BLaER1 treated with 17β-estradiol and CSF1 and Interleukin-3, amounts not matched to agents 10 nM and 100 nM (cell line): ENCODE measurements at regions not wholly inside any gene's neighbourhood (a gene's known extent, or its start where the extent isn't known, plus 50 kb on each side); places are given as distances from the start of the nearest gene placed in this dataset.

Source experiments
- H3K27ac ChIP-seq, 11 experiments: shearing (Covaris generic); formaldehyde crosslinking; 2 replicates each; pipeline ENCODE4 v1.8.1; 2022
- H3K27me3 ChIP-seq, 11 experiments: shearing (Covaris generic); formaldehyde crosslinking; 2 replicates each; pipeline ENCODE4 v1.8.1; 2022
- H3K36me3 ChIP-seq, 11 experiments: shearing (Covaris generic); formaldehyde crosslinking; 2 replicates each; pipeline ENCODE4 v1.8.1; 2022
- H3K4me1 ChIP-seq, 10 experiments: shearing (Covaris generic); formaldehyde crosslinking; 2 replicates each; pipeline ENCODE4 v1.8.1; 2022
- H3K4me2 ChIP-seq, 11 experiments: shearing (Covaris generic); formaldehyde crosslinking; 2 replicates each; pipeline ENCODE4 v1.8.1; 2022
- H3K4me3 ChIP-seq, 10 experiments: shearing (Covaris generic); formaldehyde crosslinking; 2 replicates each; pipeline ENCODE4 v1.8.1; 2022
- H3K9ac ChIP-seq, 11 experiments: shearing (Covaris generic); formaldehyde crosslinking; 2 replicates each; pipeline ENCODE4 v1.8.1; 2022
- H3K9me3 ChIP-seq, 11 experiments: shearing (Covaris generic); formaldehyde crosslinking; replicated peaks in 1 of 11; 2 replicates each; pipeline ENCODE4 v1.8.1; 2022
- H4K20me1 ChIP-seq, 11 experiments: shearing (Covaris generic); formaldehyde crosslinking; 2 replicates each; pipeline ENCODE4 v1.8.1; 2022
- Cebpa-rat ChIP-seq, 11 experiments: shearing (Covaris generic); IDR thresholded peaks; 2 replicates each; pipeline ENCODE4 v1.8.1; 2022

DNA sequence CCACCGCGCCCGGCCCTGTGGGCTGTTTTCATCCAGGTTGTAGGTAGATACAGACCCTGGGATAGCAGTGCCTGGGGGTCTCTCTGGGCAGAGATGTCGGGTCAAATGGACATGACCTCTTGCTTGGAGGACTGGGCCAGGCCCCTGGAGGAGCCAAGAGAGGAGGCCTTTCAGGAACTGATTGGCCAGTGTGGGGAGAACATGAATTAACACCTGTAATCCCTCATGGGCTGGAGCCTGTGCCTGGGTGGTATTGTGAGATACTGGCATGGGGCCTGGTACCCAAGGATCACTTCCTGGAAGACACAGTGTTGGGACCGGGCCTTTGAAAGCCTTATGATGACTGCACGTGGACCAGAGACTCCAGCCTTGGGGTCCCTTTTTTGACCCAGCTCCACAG, 158.7 kb upstream of the SKOR2 start:
- no peak for TF ChIP-seq Cebpa-rat (IDR thresholded peaks at IDR 0.05)
- Histone ChIP-seq H3K27ac (no peak overlapping the region), H3K4me3 (no peak overlapping the region), H3K9ac (no peak overlapping the region), H3K4me1 (no peaks in the 10 kb centered on the region), H3K27me3 (no peaks in the 10 kb centered on the region), H3K9me3 (no peaks in the 10 kb centered on the region), H3K4me2 (no peak overlapping the region), H3K36me3 (no peaks in the 10 kb centered on the region), H4K20me1 (no peaks in the 10 kb centered on the region)

DNA sequence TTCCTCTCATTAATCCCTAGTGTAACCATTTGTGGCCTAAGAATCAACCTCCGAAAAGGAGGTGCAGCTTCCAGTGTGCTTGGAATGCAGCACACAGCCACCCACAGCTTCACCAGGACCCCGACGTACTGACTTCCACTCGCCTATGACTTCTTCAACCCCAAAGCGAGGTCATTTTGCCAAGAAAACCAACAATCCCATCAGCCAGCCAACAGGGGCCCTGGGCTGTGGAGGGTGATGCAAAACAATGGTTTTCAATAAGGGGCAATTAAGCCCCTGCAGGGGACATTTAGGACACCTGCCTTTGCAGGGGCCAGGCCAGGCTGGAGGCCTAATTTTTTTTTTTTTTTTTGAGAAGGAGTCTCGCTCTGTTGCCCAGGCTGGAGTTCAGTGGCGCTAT, 158.1 kb upstream of the SKOR2 start:
- TF ChIP-seq Cebpa-rat (IDR thresholded peaks at IDR 0.05): no peak

DNA sequence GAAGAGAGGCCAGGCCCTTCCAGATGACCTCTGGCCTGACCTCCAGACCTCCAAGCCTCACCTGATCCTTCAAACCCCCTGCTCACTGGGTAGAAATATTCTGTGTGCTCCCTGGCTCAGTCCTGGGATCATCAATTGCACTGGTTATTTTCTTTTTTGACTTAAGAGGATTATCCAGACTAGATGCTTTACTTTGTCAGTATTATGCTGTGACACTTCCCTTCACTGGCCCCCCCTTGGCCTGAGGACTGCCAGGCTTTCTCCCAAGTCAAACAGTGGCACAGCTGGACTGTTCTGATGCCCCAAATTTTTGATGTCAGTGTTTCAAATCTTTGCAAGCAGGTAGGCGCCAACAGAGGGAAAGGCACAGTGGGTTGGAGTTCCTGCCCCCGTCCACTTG, 156.3 kb upstream of the SKOR2 start:
- no peak for TF ChIP-seq Cebpa-rat (IDR thresholded peaks at IDR 0.05)

More for the DNA sequence above, 158.1 kb upstream of the SKOR2 start:
- no peaks in the 10 kb centered on the region for H3K36me3 ChIP-seq
- H3K4me2 ChIP-seq: no peak overlapping the region
- no peak overlapping the region for H3K27ac ChIP-seq
- no peaks in the 10 kb centered on the region for H3K27me3 ChIP-seq
- H3K4me1 ChIP-seq: no peaks in the 10 kb centered on the region
- no peaks in the 10 kb centered on the region for H4K20me1 ChIP-seq
- H3K9ac ChIP-seq: no peak overlapping the region
- H3K4me3 ChIP-seq: no peak overlapping the region
- no peaks in the 10 kb centered on the region for H3K9me3 ChIP-seq

DNA sequence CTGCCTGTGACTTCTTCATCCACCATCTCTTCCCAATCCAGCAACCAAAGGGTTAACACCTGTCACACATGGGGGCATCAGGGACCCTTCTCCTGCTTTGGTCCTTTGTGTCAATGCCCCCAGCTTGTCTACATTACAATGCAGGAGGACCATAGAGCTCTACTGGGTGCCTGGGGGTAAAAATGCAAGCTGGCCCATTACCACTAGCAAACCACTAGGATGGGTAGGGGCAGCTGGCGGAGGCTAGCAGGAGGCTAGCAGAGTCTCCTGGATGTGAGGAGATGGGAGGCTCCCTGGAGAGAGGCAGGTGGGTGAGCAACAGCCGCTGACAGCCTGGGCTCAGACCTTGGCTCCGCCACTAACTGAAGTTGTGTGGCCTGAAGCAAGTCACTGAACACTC, 153.4 kb upstream of the SKOR2 start:
- Histone ChIP-seq H3K36me3 (no peaks in the 10 kb centered on the region), H3K4me3 (no peak overlapping the region), H4K20me1 (no peaks in the 10 kb centered on the region), H3K9ac (no peak overlapping the region), H3K4me1 (no peaks in the 10 kb centered on the region), H3K27ac (no peak overlapping the region), H3K9me3 (no peaks in the 10 kb centered on the region), H3K27me3 (no peaks in the 10 kb centered on the region), H3K4me2 (no peak overlapping the region)
- TF ChIP-seq Cebpa-rat (IDR thresholded peaks at IDR 0.05): no peak

More for the DNA sequence above, 156.3 kb upstream of the SKOR2 start:
- H3K4me3 ChIP-seq: no peak overlapping the region
- no peaks in the 10 kb centered on the region for H4K20me1 ChIP-seq
- H3K4me2 ChIP-seq: no peak overlapping the region
- no peaks in the 10 kb centered on the region for H3K4me1 ChIP-seq
- H3K36me3 ChIP-seq: no peaks in the 10 kb centered on the region
- no peaks in the 10 kb centered on the region for H3K9me3 ChIP-seq
- no peak overlapping the region for H3K9ac ChIP-seq
- no peak overlapping the region for H3K27ac ChIP-seq
- no peaks in the 10 kb centered on the region for H3K27me3 ChIP-seq

DNA sequence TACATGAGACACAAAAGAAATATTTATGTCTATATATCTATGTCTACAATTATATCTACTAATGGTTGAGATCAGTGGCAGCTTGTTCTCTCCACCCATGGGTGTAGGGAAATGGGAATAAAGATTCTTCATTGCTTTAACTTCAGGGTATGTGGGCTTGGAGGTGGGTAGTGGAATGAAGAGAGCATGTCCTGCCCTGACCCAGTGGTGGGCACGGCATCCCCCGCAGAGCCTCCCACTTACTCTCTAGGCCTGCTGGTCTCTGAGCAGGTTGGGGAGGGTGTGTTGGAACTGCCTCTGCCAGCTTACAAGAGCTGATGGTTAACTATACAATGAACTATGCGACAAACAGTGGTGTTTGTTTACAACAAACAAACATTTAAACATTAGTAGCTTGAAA, 152.5 kb upstream of the SKOR2 start:
- Histone ChIP-seq H4K20me1 (no peaks in the 10 kb centered on the region), H3K4me1 (no peaks in the 10 kb centered on the region), H3K9me3 (no peaks in the 10 kb centered on the region), H3K36me3 (no peaks in the 10 kb centered on the region), H3K9ac (no peak overlapping the region), H3K27ac (no peak overlapping the region), H3K27me3 (no peaks in the 10 kb centered on the region), H3K4me2 (no peak overlapping the region), H3K4me3 (no peak overlapping the region)
- no peak for TF ChIP-seq Cebpa-rat (IDR thresholded peaks at IDR 0.05)

DNA sequence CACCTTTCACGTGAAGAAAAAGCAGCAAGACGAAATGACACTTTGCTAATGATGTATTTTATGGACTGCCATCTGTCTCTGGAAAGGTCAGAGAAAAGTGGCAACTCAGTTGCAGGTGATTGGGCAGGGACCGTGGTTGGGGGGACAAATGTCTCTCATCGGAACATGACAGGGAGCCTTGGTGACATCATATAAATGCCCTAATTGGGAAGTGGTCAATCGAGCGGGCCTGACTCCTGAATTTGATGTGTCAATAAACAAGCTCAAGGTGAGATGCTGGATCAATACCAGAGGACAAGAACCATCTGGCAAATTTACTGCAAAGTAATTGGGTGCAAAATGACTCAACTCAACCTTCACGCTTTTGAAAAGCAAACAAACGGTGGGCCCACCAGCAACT, 151.9 kb upstream of the SKOR2 start:
- H3K36me3 ChIP-seq: no peaks in the 10 kb centered on the region
- H3K9ac ChIP-seq: no peak overlapping the region
- H3K4me1 ChIP-seq: no peaks in the 10 kb centered on the region
- H3K4me3 ChIP-seq: no peak overlapping the region
- no peaks in the 10 kb centered on the region for H3K9me3 ChIP-seq
- no peak overlapping the region for H3K27ac ChIP-seq
- H4K20me1 ChIP-seq: no peaks in the 10 kb centered on the region; a peak in 1 of 22 replicates
- H3K27me3 ChIP-seq: no peaks in the 10 kb centered on the region
- no peak for TF ChIP-seq Cebpa-rat (IDR thresholded peaks at IDR 0.05)
- H3K4me2 ChIP-seq: no peak overlapping the region

DNA sequence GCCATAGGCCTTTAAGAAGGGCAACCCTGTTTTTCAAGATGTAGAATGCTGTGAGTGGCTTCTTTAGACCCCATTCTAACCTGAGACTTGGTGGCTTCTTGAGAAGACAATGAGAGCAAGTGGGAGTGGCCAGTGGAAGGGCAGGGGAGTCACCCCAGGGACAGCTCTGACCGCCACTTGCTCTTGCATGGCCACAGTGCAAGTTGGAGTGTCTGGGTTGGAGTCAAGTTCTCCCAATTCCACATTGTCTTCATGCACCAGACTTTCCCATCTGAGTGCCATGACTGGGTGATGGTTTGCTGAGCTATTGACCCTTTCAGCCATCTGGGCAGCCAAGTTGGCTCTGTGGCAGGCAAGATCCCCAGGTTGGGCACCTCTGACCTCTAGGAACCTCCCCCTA, 148.0 kb upstream of the SKOR2 start:
- no peaks in the 10 kb centered on the region; a peak in 1 of 22 replicates for H4K20me1 ChIP-seq
- H3K4me3 ChIP-seq: no peak overlapping the region
- H3K4me2 ChIP-seq: no peak overlapping the region
- no peaks in the 10 kb centered on the region for H3K27me3 ChIP-seq
- TF ChIP-seq Cebpa-rat (IDR thresholded peaks at IDR 0.05): no peak
- no peaks in the 10 kb centered on the region for H3K4me1 ChIP-seq
- no peak overlapping the region for H3K27ac ChIP-seq
- peaks cover 0 to 6% (median 0%) of the 10 kb centered on the region in 11 experiments; a peak in 2 of 22 replicates for H3K9me3 ChIP-seq
- no peak overlapping the region for H3K9ac ChIP-seq
- H3K36me3 ChIP-seq: no peaks in the 10 kb centered on the region

DNA sequence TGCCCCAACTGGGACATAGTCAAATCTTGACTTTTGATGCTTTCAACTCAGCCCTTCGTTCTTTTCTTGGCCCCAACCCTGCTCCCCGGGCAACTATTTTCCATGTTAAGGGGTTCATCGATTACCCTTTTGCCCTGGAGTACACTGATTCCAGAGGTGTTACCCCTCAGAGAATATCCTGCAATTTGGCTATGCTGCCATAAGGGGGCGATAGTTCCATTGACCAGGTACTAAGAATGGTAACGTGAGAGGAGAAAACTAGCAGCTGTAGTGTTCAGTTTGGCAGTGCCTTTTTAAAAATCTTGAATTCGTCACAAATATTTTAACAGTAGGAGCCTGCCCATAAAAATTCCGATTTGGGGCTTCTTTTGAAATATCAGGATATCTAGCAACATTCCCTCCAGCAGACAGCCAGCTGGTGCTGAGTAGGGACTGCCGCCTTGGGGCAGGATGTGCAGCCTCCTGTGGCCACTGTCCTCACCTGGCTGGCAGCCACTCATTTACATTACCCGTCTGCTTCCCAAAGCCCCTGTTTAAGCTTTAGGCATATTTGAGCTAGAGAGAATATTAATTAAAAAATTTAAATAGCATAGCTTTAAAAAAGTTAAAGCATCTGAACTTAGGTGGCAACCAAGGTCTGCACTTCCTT, 146.3 kb upstream of the SKOR2 start:
- TF ChIP-seq Cebpa-rat (IDR thresholded peaks at IDR 0.05): no peak
- Histone ChIP-seq H3K9ac (no peak overlapping the region), H3K9me3 (peaks cover 0 to 6% (median 0%) of the 10 kb centered on the region in 11 experiments; a peak in 2 of 22 replicates), H4K20me1 (no peaks in the 10 kb centered on the region; a peak in 1 of 22 replicates), H3K36me3 (no peaks in the 10 kb centered on the region), H3K27me3 (no peaks in the 10 kb centered on the region), H3K4me2 (no peak overlapping the region), H3K4me1 (no peaks in the 10 kb centered on the region), H3K4me3 (no peak overlapping the region), H3K27ac (no peak overlapping the region)

DNA sequence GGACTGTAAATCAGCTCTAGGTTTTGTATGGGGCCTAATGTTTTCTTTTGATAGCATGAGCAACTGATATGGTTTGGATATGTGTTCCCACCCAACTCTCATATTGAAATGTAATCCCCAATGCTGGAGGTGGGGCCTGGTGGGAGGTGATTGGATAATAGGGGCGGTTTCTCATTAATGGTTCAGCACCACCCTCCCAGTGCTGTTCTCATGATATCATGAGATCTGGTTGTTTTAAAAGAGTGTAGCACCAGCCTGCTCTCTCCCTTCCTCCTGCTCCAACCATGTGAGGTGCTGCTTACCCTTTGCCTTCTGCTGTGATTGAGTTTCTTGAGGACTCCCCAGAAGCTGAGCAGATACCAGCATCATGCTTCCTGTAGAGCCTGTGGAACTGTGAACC, 140.2 kb upstream of the SKOR2 start:
- Histone ChIP-seq H3K9me3 (no peaks in the 10 kb centered on the region), H3K4me1 (no peaks in the 10 kb centered on the region), H3K27ac (no peak overlapping the region), H3K4me2 (no peak overlapping the region), H3K9ac (no peak overlapping the region), H3K27me3 (no peaks in the 10 kb centered on the region), H3K36me3 (no peaks in the 10 kb centered on the region), H3K4me3 (no peak overlapping the region), H4K20me1 (no peaks in the 10 kb centered on the region)
- TF ChIP-seq Cebpa-rat (IDR thresholded peaks at IDR 0.05): no peak

DNA sequence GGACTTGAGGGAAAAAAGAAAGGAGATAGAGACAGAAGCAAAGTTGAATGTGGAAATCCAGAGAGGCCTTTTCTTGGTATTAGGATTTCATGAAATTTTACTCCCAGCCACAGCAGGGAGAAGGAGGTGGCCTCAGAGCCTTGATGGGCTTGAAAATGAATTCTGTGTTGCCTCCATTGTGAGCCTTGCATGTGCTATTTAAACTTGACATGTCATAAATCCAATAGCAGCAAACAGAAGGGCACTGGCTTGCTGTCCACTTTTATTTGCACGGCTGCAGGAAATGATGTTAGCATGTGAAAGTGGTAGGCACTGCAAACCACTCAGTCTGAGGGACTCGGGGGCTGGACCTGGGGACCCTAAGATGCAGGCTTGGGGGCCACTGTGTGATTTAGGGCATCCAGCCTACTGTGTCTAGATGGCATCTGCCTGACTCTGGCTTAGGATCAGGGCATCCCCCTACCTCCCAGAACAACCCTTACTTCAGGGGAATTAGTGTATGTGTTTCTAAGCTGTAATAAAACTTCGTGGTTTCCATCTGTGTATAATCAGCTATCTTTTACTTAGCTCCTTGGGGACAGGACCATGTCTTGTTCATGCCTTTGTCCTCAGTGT, 139.1 kb upstream of the SKOR2 start:
- H3K27ac ChIP-seq: no peak overlapping the region
- H3K4me2 ChIP-seq: no peak overlapping the region
- H4K20me1 ChIP-seq: no peaks in the 10 kb centered on the region
- no peak overlapping the region for H3K4me3 ChIP-seq
- H3K36me3 ChIP-seq: no peaks in the 10 kb centered on the region
- no peaks in the 10 kb centered on the region for H3K27me3 ChIP-seq
- peaks cover 5 to 9% (median 7%) of the 10 kb centered on the region in 11 experiments; a peak in 19 of 22 replicates for H3K9me3 ChIP-seq
- H3K9ac ChIP-seq: no peak overlapping the region
- no peaks in the 10 kb centered on the region for H3K4me1 ChIP-seq
- no peak for TF ChIP-seq Cebpa-rat (IDR thresholded peaks at IDR 0.05)
